GM12864 (cell line): ENCODE measurements at regions not wholly inside any gene's neighbourhood (a gene's known extent, or its start where the extent isn't known, plus 50 kb on each side); places are given as distances from the start of the nearest gene placed in this dataset.

Experiments
- DNase-seq: peaks from one replicate; pipeline ENCODE4 v3.0.0-alpha.2; 2011; ENCODE audit warnings: low read depth
- H3K4me3 ChIP-seq: 2 replicates; pipeline ENCODE4 v1.5.1; 2011; ENCODE audit warnings: mild to moderate bottlenecking, low read depth, low read length, control low read depth
- TF ChIP-seq, protein P1 (sequence below): IDR thresholded peaks from 2 replicates; pipeline ENCODE4 v1.5.1; 2011; ENCODE audit warnings: low read depth, mild to moderate bottlenecking, moderate library complexity, low read length, control low read depth, inconsistent platforms; ENCODE audit errors: missing control alignments

DNA sequence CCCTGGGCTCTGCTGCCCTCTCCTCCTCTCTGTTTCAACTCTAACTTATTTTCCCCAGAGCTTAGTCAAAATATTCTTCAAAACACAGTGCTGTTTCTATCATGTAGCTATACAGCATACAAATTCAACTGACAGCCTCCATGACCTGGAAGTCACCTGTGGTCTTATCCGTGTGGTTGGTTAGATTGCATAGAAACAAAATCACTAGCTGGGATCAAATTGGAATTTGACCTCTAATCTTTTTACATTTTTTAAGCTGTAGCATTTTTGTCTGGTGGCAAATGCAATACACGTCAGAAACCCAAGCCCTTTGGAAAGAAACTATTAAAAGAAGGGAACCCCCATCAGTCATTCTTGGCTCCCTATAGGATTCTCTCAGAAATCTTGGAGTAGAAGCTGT lies 57.3 kb downstream of the ABCC12 start:
- TF ChIP-seq, protein P1, sequence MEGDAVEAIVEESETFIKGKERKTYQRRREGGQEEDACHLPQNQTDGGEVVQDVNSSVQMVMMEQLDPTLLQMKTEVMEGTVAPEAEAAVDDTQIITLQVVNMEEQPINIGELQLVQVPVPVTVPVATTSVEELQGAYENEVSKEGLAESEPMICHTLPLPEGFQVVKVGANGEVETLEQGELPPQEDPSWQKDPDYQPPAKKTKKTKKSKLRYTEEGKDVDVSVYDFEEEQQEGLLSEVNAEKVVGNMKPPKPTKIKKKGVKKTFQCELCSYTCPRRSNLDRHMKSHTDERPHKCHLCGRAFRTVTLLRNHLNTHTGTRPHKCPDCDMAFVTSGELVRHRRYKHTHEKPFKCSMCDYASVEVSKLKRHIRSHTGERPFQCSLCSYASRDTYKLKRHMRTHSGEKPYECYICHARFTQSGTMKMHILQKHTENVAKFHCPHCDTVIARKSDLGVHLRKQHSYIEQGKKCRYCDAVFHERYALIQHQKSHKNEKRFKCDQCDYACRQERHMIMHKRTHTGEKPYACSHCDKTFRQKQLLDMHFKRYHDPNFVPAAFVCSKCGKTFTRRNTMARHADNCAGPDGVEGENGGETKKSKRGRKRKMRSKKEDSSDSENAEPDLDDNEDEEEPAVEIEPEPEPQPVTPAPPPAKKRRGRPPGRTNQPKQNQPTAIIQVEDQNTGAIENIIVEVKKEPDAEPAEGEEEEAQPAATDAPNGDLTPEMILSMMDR: no peak
- no peak for DNase-seq
- no peak overlapping the region for H3K4me3 ChIP-seq

DNA sequence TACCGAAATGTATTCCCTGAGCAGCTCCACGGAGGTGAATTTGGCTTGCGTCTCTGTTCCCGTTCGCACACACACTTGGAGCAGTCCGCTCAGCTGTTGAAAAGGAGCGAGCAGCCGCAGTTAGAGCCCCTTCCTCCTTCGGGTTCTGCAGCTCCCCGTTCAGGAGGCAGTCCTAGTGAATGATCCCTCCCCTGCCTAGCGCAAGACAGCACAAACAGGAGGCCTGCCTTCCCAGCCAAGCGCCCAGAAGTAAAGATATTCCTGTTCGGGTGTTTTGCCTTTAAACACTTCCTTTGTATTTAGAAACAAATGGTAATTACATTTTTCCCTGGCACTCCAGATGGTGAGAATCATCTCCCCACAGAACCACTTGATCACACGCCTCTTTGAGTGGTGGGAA lies 64.7 kb downstream of the ABCC12 start:
- TF ChIP-seq, protein P1: no peak
- DNase-seq: no peak
- H3K4me3 ChIP-seq: no peak overlapping the region

DNA sequence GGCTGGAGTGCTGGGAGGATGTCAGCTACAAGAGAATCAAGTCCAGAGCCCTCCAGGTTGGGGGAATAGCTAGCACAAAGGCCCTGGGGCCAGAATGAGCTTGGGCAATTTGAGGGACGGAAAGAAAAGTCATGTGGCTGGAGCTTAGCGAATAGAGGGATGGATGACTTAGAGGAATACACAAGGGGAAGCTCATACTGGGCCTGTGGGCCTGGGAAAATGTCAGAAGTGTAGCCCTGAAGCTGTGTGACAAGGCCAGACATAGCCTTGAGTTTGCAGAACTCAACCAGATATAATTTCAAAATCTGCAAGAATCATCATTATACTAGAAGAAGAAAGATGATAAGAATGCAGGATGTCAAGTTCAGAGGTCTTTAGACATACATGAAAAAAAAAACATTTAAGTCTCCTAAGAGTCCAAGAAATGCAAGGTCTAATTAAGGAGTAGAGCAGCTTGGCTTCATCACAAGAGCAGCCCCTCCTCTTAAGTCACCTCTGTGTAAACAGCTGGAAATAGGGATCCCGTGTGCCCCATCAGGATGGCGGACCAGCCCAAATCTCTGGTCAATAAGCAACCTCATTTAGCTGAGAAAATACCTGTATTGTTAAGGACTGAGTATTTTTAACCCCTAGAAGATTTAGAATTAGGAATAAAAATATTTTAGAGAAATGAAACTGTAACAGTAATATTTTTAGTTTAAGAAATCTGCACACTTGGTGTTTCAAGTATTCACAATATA lies 66.6 kb downstream of the ABCC12 start:
- H3K4me3 ChIP-seq: no peak overlapping the region
- TF ChIP-seq, protein P1: no peak
- no peak for DNase-seq

DNA sequence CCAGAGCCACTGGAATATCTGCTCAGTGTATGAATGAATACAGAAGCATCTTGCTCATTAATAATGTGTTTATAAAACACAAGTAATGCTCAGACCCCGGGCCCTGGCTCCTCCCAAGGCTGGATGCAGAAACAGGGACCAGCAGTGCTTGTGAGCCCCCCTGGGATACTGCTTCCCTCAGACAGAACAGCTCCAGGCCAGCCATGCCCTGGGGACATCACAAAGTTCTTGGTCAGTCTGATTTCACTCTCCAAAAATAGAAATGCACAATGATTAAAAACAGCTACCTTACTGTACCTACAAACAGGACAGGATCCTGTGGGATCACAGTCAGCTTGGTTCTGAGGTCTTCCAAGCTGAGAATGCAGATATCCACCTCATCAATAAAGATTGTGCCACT lies 68.2 kb downstream of the ABCC12 start:
- TF ChIP-seq, protein P1: no peak
- DNase-seq: no peak
- H3K4me3 ChIP-seq: no peak overlapping the region

DNA sequence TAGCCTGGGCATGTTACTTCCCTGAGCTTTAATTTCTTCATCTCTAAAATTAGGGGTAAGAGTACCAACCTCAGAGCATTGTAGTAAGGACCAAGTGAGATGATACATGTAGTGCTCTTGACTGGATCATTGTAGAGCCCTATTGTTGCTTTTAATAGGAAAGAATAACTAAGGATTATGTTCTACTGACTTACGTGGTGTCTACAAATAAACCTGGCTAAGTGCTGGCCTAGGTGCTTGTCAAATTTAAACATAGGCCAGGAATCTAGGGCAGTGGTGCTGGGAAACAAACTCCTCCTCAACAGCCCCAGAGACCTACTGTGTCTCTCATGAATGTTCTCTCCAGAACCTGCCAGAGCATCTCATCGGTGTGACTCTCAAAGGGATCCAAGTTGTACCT lies 69.4 kb downstream of the ABCC12 start:
- H3K4me3 ChIP-seq: no peak overlapping the region
- DNase-seq: no peak
- TF ChIP-seq, protein P1: no peak

DNA sequence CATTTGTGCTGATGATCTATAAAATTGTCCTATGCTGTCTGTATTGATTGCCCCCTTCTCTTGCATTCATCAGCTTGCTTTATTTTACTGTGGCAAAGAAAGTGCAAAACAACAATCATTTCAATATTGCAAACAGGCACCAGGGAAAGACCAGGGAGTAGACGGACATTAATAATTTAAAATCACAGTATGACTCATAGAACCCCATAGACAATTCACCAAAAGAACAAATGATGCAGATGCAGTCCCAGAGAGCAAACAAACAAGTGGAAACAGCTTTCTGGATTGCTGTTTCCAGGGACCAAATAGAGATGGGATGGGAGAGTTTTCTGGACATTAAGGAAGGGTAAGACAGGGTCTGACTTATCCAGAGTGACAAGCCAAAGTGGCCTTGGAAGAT lies 70.1 kb downstream of the ABCC12 start:
- H3K4me3 ChIP-seq: no peak overlapping the region
- DNase-seq: no peak
- TF ChIP-seq, protein P1: no peak

DNA sequence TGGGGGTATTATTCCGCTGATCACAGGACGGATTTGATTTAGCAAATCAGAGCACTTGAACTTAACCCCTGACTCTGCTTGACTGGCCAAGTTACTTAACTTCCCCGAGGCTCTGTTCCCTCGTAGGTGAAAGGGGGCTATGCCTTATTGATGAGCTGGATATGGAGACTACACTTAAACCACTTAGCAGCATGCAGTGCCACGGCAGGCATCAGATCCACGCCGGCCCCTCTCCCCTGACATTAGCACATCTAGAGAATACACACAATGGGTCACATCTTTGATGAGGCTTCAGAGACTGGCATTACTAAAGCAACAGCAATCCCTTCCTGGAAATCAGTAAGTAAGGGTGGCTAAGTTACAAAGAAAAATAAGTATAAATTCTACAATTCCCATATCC lies 71.0 kb downstream of the ABCC12 start:
- TF ChIP-seq, protein P1: no peak
- DNase-seq: no peak
- no peak overlapping the region for H3K4me3 ChIP-seq
